ENCODE measurements at regions not wholly inside any gene's neighbourhood (a gene's known extent, or its start where the extent isn't known, plus 50 kb on each side); places are given as distances from the start of the nearest gene placed in this dataset.
"Not testable (repeated sequence)": the region's sequence is repeated elsewhere in the genome, so short reads cannot be mapped to it uniquely, and the experiment has no call there.

GRCh38 chr14:101250336-101250947 lies 310.9 kb upstream of the DIO3 start:
- DNase-seq (ENCODE audit: low spot score): no peak

GRCh38 chr14:101250948-101251811 lies 310.1 kb upstream of the DIO3 start:
- DNase-seq (ENCODE audit: low spot score): no peak

- DNase-seq (ENCODE audit: low spot score): no peak
Observed at GRCh38 chr14:101251812-101252442, 309.4 kb upstream of the DIO3 start.

- no peak for DNase-seq (ENCODE audit: low spot score)
Observed at GRCh38 chr14:101252443-101253214, 308.7 kb upstream of the DIO3 start.

- no peak for DNase-seq (ENCODE audit: low spot score)
Observed at GRCh38 chr14:101253948-101254347, 307.3 kb upstream of the DIO3 start.

GRCh38 chr14:101254805-101255764 lies 306.2 kb upstream of the DIO3 start:
- no peak for DNase-seq (ENCODE audit: low spot score)

GRCh38 chr14:101255765-101256125 lies 305.6 kb upstream of the DIO3 start:
- DNase-seq (ENCODE audit: low spot score): no peak

GRCh38 chr14:101256266-101256665 lies 305.0 kb upstream of the DIO3 start:
- DNase-seq (ENCODE audit: low spot score): no peak

GRCh38 chr14:101257551-101257950 lies 303.7 kb upstream of the DIO3 start:
- DNase-seq (ENCODE audit: low spot score): no peak

GRCh38 chr14:101259748-101260147 lies 301.5 kb upstream of the DIO3 start:
- no peak for DNase-seq (ENCODE audit: low spot score)

GRCh38 chr14:101266441-101266840 lies 294.9 kb upstream of the DIO3 start:
- DNase-seq (ENCODE audit: low spot score): not testable (repeated sequence)

- DNase-seq (ENCODE audit: low spot score): no peak
Observed at GRCh38 chr14:101273091-101273490, 288.2 kb upstream of the DIO3 start.

- DNase-seq (ENCODE audit: low spot score): no peak
Observed at GRCh38 chr14:101276309-101277091, 284.8 kb upstream of the DIO3 start.

- DNase-seq (ENCODE audit: low spot score): no peak
Observed at GRCh38 chr14:101282418-101282817, 278.9 kb upstream of the DIO3 start.

GRCh38 chr14:101284711-101285110 lies 276.6 kb upstream of the DIO3 start:
- no peak for DNase-seq (ENCODE audit: low spot score)

- DNase-seq (ENCODE audit: low spot score): no peak
Observed at GRCh38 chr14:101286271-101287018, 274.9 kb upstream of the DIO3 start.

GRCh38 chr14:101288436-101289229 lies 272.7 kb upstream of the DIO3 start:
- DNase-seq (ENCODE audit: low spot score): peak; percentile 45

- peak; percentile 19 for DNase-seq (ENCODE audit: low spot score)
Observed at GRCh38 chr14:101289230-101289690, 272.0 kb upstream of the DIO3 start.

GRCh38 chr14:101289911-101290310 lies 271.4 kb upstream of the DIO3 start:
- DNase-seq (ENCODE audit: low spot score): no peak
